ENCODE measurements at regions not wholly inside any gene's neighbourhood (a gene's known extent, or its start where the extent isn't known, plus 50 kb on each side); places are given as distances from the start of the nearest gene placed in this dataset.

- no peaks in the 10 kb centered on the region for H3K4me1 ChIP-seq
- no peak overlapping the region for H3K27ac ChIP-seq
- H3K27me3 ChIP-seq: no peaks in the 10 kb centered on the region
- ATAC-seq (ENCODE audit: low FRiP score in 2 of 2): no peak
- DNase-seq: no peak
- no peaks in the 10 kb centered on the region for H3K9me3 ChIP-seq
- H3K36me3 ChIP-seq: no peaks in the 10 kb centered on the region
- no peak overlapping the region for H3K4me3 ChIP-seq
- TF ChIP-seq POLR2A (IDR thresholded peaks at IDR 0.05): no peak
- TF ChIP-seq CTCF (IDR thresholded peaks at IDR 0.05): no peak
- TF ChIP-seq POLR2AphosphoS5 (IDR thresholded peaks at IDR 0.05): no peak
- WGBS, 2 donors: 62 to 66% methylated on average over 3 of the region's 3 CpGs
Observed at GRCh38 chr4:157908031-157908430, 264.8 kb downstream of the GASK1B start.

GRCh38 chr4:157907226-157907946 lies 265.4 kb downstream of the GASK1B start:
- DNase-seq: no peak
- no peaks in the 10 kb centered on the region for H3K9me3 ChIP-seq

GRCh38 chr4:157898836-157899605 lies 273.8 kb downstream of the GASK1B start:
- no peaks in the 10 kb centered on the region for H3K27me3 ChIP-seq
- DNase-seq (no peak), ATAC-seq (ENCODE audit: low FRiP score in 2 of 2) (no peak)
- H3K4me1 ChIP-seq: no peaks in the 10 kb centered on the region
- no peaks in the 10 kb centered on the region for H3K36me3 ChIP-seq
- no peak for TF ChIP-seq POLR2A (IDR thresholded peaks at IDR 0.05)
- no peak for TF ChIP-seq EP300 (IDR thresholded peaks at IDR 0.05)
- no peak for TF ChIP-seq POLR2AphosphoS5 (IDR thresholded peaks at IDR 0.05)
- no peak for TF ChIP-seq CTCF (IDR thresholded peaks at IDR 0.05)
- WGBS, 2 donors: 67 to 79% methylated on average over 3 of the region's 3 CpGs
- H3K27ac ChIP-seq: no peak overlapping the region
- no peak overlapping the region for H3K4me3 ChIP-seq
- H3K9me3 ChIP-seq: no peaks in the 10 kb centered on the region

More at GRCh38 chr4:157907226-157907946, 265.4 kb downstream of the GASK1B start:
- no peak for ATAC-seq (ENCODE audit: low FRiP score in 2 of 2)
- TF ChIP-seq POLR2AphosphoS5 (IDR thresholded peaks at IDR 0.05) (no peak), EP300 (IDR thresholded peaks at IDR 0.05) (no peak), POLR2A (IDR thresholded peaks at IDR 0.05) (no peak), CTCF (IDR thresholded peaks at IDR 0.05) (no peak)
- H3K27ac ChIP-seq: no peak overlapping the region
- WGBS, 2 donors: 81 to 83% methylated on average over 5 of the region's 5 CpGs
- no peaks in the 10 kb centered on the region for H3K27me3 ChIP-seq
- H3K4me3 ChIP-seq: no peak overlapping the region
- no peaks in the 10 kb centered on the region for H3K4me1 ChIP-seq
- no peaks in the 10 kb centered on the region for H3K36me3 ChIP-seq

- no peak for TF ChIP-seq POLR2A (IDR thresholded peaks at IDR 0.05)
- TF ChIP-seq EP300 (IDR thresholded peaks at IDR 0.05): no peak
- no peak for TF ChIP-seq POLR2AphosphoS5 (IDR thresholded peaks at IDR 0.05)
- no peak for TF ChIP-seq CTCF (IDR thresholded peaks at IDR 0.05)
- DNase-seq: no peak
- no peaks in the 10 kb centered on the region for H3K27me3 ChIP-seq
- no peaks in the 10 kb centered on the region for H3K4me1 ChIP-seq
- H3K4me3 ChIP-seq: no peak overlapping the region
- no peaks in the 10 kb centered on the region for H3K9me3 ChIP-seq
- ATAC-seq (ENCODE audit: low FRiP score in 2 of 2): no peak
- no peaks in the 10 kb centered on the region for H3K36me3 ChIP-seq
- no peak overlapping the region for H3K27ac ChIP-seq
Observed at GRCh38 chr4:157897855-157898370, 274.9 kb downstream of the GASK1B start.

Data from upper lobe of left lung (tissue), 6 donors.